ENCODE measurements at regions not wholly inside any gene's neighbourhood (a gene's known extent, or its start where the extent isn't known, plus 50 kb on each side); places are given as distances from the start of the nearest gene placed in this dataset.

DNA sequence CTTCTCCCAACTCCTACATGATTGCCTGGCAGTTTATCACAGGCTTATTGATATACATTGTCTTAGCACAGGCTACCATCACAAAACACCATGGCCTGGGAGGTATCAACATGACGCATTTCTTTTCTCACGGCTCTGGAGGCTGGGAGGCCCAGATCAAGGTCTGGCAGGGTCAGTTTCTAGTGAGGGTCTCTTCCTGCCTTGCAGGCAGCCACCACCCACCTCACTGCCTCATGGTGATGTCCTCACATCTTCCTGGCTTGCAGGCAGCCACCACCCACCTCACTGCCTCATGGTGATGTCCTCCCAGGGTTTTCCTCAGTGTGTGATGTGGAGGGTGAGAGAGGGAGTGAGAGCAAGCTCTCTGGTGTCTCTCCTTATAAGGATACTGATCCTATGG lies 599.3 kb upstream of the MKI67 start:
- TF ChIP-seq CTCF (IDR thresholded peaks at IDR 0.05; ENCODE audit: extremely low read depth in 1 of 2, insufficient read depth in 1 of 2, low read depth in 1 of 2, low read length in 2 of 2), result no peak
- no peak for TF ChIP-seq POLR2A (IDR thresholded peaks at IDR 0.05; ENCODE audit: low read depth, low read length)
- no peak for TF ChIP-seq JUN (IDR thresholded peaks at IDR 0.05; ENCODE audit: borderline replicate concordance, insufficient read depth, insufficient read length, low read depth)
